Esophagus squamous epithelium (tissue), 4 donors: ENCODE measurements at regions not wholly inside any gene's neighbourhood (a gene's known extent, or its start where the extent isn't known, plus 50 kb on each side); places are given as distances from the start of the nearest gene placed in this dataset.

Experiments
- CTCF ChIP-seq, 6 experiments: fragments of 450-650 bp in 4 of 6; fragments of 200-600 bp in 2 of 6; sonication (generic) in 2 of 6; IDR thresholded peaks; one replicate each; pipeline ENCODE4 v1.5.1; 2016 to 2019; ENCODE audit warnings: antibody characterized with exemption in 6 of 6, mild to moderate bottlenecking in 4 of 6, moderate library complexity in 4 of 6
- POLR2A ChIP-seq, 4 donors: fragments of 450-650 bp; IDR thresholded peaks; one replicate each; pipeline ENCODE4 v1.6.1; 2017; ENCODE audit warnings: antibody characterized with exemption in 4 of 4, mild to moderate bottlenecking in 4 of 4, moderate library complexity in 3 of 4

GRCh38 chr3:23750573-23751210 is 55.1 kb upstream of the UBE2E1 start:
- no peak for TF ChIP-seq CTCF (IDR thresholded peaks at IDR 0.05)
- no peak for TF ChIP-seq POLR2A (IDR thresholded peaks at IDR 0.05)
